ENCODE measurements at regions not wholly inside any gene's neighbourhood (a gene's known extent, or its start where the extent isn't known, plus 50 kb on each side); places are given as distances from the start of the nearest gene placed in this dataset.
"Not testable (repeated sequence)": the region's sequence is repeated elsewhere in the genome, so short reads cannot be mapped to it uniquely, and the experiment has no call there.

DNA sequence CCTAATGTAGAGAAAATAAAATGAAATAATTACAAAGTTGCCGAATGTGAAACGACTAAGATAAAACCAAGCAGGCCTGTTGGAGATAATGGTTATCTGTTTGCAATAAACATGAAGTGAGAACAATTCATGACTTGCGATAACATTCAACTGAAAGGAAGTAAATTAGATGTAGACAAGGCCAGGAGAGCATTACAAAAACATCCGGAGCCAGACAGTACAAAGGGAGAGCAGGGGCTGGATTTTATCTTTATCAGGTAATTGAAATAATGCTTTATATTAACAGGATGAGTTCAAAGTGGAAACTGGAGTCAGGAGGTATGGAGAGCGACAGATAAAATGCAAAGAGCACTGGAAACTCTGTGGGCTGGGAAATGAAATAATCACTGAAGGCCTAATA, 265.6 kb upstream of the GOT2 start:
- H3K4me3 ChIP-seq (ENCODE audit: low read depth, low read length), result no peak overlapping the region
- TF ChIP-seq, protein P1, sequence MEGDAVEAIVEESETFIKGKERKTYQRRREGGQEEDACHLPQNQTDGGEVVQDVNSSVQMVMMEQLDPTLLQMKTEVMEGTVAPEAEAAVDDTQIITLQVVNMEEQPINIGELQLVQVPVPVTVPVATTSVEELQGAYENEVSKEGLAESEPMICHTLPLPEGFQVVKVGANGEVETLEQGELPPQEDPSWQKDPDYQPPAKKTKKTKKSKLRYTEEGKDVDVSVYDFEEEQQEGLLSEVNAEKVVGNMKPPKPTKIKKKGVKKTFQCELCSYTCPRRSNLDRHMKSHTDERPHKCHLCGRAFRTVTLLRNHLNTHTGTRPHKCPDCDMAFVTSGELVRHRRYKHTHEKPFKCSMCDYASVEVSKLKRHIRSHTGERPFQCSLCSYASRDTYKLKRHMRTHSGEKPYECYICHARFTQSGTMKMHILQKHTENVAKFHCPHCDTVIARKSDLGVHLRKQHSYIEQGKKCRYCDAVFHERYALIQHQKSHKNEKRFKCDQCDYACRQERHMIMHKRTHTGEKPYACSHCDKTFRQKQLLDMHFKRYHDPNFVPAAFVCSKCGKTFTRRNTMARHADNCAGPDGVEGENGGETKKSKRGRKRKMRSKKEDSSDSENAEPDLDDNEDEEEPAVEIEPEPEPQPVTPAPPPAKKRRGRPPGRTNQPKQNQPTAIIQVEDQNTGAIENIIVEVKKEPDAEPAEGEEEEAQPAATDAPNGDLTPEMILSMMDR (IDR thresholded peaks at IDR 0.05; ENCODE audit: borderline replicate concordance, insufficient read depth, low read depth, low read length), result no peak

DNA sequence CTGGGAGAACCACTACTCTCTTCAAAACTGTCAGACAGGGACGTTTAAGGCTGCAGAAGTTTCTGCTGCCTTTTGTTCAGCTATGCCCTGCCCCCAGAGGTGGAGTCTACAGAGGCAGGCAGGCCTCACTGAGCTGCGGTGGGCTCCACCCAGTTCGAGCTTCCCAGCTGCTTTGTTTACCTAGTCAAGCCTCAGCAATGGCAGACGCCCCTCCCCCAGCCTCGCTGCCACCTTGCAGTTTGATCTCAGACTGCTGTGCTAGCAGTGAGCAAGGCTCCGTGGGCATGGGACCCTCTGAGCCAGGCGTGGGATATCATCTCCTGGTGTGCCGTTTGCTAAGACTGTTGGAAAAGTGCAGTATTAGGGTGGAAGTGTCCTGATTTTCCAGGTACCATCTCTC, 258.6 kb upstream of the GOT2 start:
- H3K4me3 ChIP-seq (ENCODE audit: low read depth, low read length), result not testable (repeated sequence)

DNA sequence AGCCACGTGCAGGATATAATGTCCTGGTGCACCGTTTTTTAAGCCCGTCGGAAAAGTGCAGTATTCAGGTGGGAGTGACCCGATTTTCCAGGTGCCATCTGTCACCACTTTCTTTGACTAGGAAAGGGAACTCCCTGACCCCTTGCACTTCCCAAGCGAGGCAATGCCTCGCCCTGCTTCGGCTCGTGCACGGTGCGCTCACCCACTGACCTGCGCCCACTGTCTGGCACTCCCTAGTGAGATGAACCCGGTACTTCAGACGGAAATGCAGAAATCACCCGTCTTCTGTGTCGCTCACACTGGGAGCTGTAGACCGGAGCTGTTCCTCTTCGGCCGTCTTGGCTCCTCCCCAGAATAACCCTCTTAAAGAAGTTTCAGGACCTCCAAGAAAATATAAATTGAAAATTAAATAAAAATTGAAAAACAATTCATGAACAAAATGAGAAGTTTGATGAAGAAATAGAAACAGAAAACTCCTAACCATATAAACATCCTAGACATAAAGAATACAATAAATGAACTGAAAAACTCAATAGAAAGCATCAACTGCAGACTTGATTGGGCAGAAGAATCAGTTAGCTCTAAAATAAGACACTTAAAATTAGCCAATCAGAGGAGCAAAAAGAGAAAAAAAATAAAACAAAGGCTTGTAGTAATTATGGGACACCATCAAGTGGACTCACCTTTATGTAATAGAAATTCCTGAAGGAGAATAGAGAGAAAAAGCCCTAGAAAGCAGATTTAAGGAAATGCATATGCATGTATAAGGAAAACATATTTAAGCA, 249.3 kb upstream of the GOT2 start:
- not testable (repeated sequence) for H3K4me3 ChIP-seq (ENCODE audit: low read depth, low read length)

DNA sequence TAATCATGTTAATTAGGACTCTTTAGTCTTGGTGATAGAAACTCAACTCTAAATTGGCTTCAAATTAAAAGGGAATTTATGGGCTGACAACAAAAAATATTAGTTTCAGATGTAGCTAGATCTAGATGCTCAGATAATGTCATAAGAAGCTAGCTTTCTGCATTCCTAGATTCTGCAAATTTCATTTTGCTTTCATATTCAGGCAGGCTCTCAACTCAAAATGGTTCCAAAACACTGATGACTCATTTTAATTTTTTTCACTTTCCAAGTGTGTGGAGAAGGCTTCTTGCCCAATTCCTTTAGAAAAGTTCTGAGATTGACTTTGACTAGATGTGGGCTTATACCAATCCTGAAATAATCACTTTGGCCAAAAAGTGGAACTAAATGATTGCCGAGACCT, 236.7 kb upstream of the GOT2 start:
- TF ChIP-seq, protein P1 (IDR thresholded peaks at IDR 0.05; ENCODE audit: borderline replicate concordance, insufficient read depth, low read depth, low read length), result no peak
- H3K4me3 ChIP-seq (ENCODE audit: low read depth, low read length), result no peak overlapping the region

DNA sequence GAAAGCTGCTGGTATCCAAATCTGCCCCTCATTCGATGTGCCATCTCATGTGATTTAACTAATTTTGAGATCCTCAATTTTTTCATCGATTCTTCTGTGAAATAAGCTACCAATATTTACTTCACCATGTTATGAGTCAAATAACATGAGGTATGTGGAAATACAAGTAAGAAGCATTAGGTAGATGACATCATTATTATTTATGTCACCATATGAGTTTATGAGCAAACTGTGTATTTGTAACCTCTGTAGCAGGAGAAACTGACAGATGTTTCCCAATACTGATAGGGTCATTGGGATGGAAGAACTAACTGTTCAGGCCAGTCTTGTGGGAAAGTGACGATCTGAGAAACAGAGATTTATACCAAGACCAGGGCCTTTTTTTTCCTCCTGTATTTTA, 229.4 kb upstream of the GOT2 start:
- H3K4me3 ChIP-seq (ENCODE audit: low read depth, low read length), result no peak overlapping the region
- TF ChIP-seq, protein P1 (IDR thresholded peaks at IDR 0.05; ENCODE audit: borderline replicate concordance, insufficient read depth, low read depth, low read length), result no peak

DNA sequence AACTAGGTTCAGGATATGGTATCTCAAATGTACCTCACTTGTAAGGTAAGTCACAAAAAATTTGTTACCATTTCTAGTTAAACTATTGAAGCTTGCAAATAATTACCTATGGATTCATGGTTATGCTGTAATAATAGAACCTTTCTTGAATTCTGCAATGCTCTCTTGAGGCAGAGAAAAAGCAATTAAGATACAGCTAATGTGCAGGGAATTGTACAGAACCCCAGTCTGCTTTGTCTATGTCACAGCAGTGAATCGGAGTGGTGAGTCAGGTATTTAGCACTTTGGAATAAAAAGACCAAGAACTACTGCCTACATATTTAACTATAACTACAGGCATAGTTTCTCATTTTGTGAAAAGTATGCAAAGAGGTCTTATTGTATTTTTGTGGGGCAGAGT, 228.7 kb upstream of the GOT2 start:
- TF ChIP-seq, protein P1 (IDR thresholded peaks at IDR 0.05; ENCODE audit: borderline replicate concordance, insufficient read depth, low read depth, low read length), result no peak
- H3K4me3 ChIP-seq (ENCODE audit: low read depth, low read length), result no peak overlapping the region

DNA sequence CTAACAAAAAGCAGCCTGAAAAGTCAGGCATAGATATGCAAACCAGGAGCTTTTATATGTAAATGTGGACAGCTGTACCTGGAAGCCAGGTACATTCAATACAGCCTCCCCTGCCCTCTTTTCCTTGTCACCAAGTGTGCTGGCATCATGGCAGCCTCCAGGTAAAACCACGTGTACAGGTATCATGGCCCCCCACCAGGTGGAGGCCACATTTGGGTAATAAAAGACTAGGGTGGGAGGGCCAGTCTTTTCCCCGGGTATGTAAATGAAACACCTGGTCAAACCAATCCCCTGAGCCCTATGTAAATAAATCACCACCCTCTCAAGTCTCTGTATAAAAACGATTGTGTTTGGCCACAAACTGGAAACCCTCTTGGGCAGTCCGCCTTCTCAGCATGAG, 226.4 kb upstream of the GOT2 start:
- no peak overlapping the region for H3K4me3 ChIP-seq (ENCODE audit: low read depth, low read length)
- TF ChIP-seq, protein P1 (IDR thresholded peaks at IDR 0.05; ENCODE audit: borderline replicate concordance, insufficient read depth, low read depth, low read length), result no peak

DNA sequence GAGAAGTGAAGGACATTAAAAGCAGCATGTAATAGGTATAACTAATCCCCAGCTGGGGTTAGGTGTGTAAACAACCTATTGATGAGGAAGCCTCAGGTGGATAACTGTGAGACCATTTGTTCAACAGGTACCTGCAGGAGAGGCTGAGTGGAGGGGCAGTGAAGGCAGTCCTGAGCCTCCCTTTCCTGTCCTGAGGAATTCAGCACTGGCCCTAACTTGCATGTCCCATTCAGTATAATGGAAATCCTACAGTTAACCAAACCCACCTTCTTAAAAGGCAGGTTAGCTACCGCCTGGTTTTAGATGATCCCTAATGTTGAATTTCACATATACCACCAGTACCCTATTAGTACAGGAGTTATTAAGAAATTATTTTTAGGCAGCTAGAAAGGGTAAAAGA, 225.9 kb upstream of the GOT2 start:
- H3K4me3 ChIP-seq (ENCODE audit: low read depth, low read length), result no peak overlapping the region
- TF ChIP-seq, protein P1 (IDR thresholded peaks at IDR 0.05; ENCODE audit: borderline replicate concordance, insufficient read depth, low read depth, low read length), result no peak
